Mesodermal cell (in vitro differentiated cells): ENCODE measurements at regions not wholly inside any gene's neighbourhood (a gene's known extent, or its start where the extent isn't known, plus 50 kb on each side); places are given as distances from the start of the nearest gene placed in this dataset.
"Not testable (repeated sequence)": the region's sequence is repeated elsewhere in the genome, so short reads cannot be mapped to it uniquely, and the experiment has no call there.

ENCODE experiments used
- H3K27ac ChIP-seq: 2 replicates; pipeline ENCODE4 v1.7.0; 2013; ENCODE audit warnings: mild to moderate bottlenecking, low read depth, low read length, moderate library complexity; ENCODE audit not compliant: severe bottlenecking
- H3K36me3 ChIP-seq: 2 replicates; pipeline ENCODE4 v1.7.1; 2013; ENCODE audit warnings: mild to moderate bottlenecking, low read length, moderate library complexity; ENCODE audit not compliant: control insufficient read depth, insufficient read depth
- H3K4me1 ChIP-seq: one replicate; pipeline ENCODE4 v1.7.1; 2013; ENCODE audit warnings: mild to moderate bottlenecking, low read length; ENCODE audit not compliant: insufficient read depth, control insufficient read depth, poor library complexity, severe bottlenecking
- H3K4me3 ChIP-seq: 2 replicates; pipeline ENCODE4 v1.7.0; 2013; ENCODE audit warnings: low read length, control low read depth, mild to moderate bottlenecking; ENCODE audit not compliant: insufficient read depth, poor library complexity, severe bottlenecking; ENCODE audit errors: extremely low read depth
- H3K9me3 ChIP-seq: 2 replicates; pipeline ENCODE4 v1.7.1; 2013; ENCODE audit warnings: mild to moderate bottlenecking, low read length, moderate library complexity; ENCODE audit not compliant: control insufficient read depth
- WGBS, 2 experiments: methylation state at CpG; one replicate each; pipeline ENCODE4 v1.1.5; 2013; ENCODE audit warnings: missing lambda C conversion rate in 2 of 2; ENCODE audit not compliant: insufficient coverage in 2 of 2; 5-methylcytosine and 5-hydroxymethylcytosine counted together

- H3K4me3 ChIP-seq, H3K9me3 ChIP-seq, H3K36me3 ChIP-seq, H3K4me1 ChIP-seq, H3K27ac ChIP-seq: not testable (repeated sequence)
- WGBS, 2 experiments, result 77 to 80% methylated on average over 31 of the region's 31 CpGs
Measured at GRCh38 chr16:46396131-46396882, 224.9 kb downstream of the SHCBP1 start.

- not testable (repeated sequence) for H3K27ac ChIP-seq, H3K9me3 ChIP-seq, H3K36me3 ChIP-seq, H3K4me1 ChIP-seq, H3K4me3 ChIP-seq
- WGBS, 2 experiments, result 82 to 84% methylated on average over 23 of the region's 23 CpGs
Measured at GRCh38 chr16:46395391-46395921, 225.7 kb downstream of the SHCBP1 start.

GRCh38 chr16:46394963-46395362, 226.2 kb downstream of the SHCBP1 start:
- not testable (repeated sequence) for H3K4me1 ChIP-seq, H3K27ac ChIP-seq, H3K4me3 ChIP-seq, H3K36me3 ChIP-seq, H3K9me3 ChIP-seq
- 79 to 84% methylated on average over 14 to 16 of the region's 17 CpGs for WGBS, 2 experiments

GRCh38 chr16:46394149-46394548, 227.0 kb downstream of the SHCBP1 start:
- 67% methylated on average over 18 of the region's 18 CpGs for WGBS, 2 experiments
- not testable (repeated sequence) for H3K36me3 ChIP-seq, H3K4me1 ChIP-seq, H3K4me3 ChIP-seq, H3K9me3 ChIP-seq, H3K27ac ChIP-seq

GRCh38 chr16:46392930-46393722, 228.1 kb downstream of the SHCBP1 start:
- not testable (repeated sequence) for H3K36me3 ChIP-seq, H3K27ac ChIP-seq, H3K4me1 ChIP-seq, H3K4me3 ChIP-seq, H3K9me3 ChIP-seq
- WGBS, 2 experiments, result 79 to 81% methylated on average over 20 of the region's 26 CpGs

GRCh38 chr16:46390660-46391462, 230.3 kb downstream of the SHCBP1 start:
- WGBS, 2 experiments, result 80 to 83% methylated on average over 29 of the region's 29 CpGs
- H3K4me1 ChIP-seq, H3K27ac ChIP-seq, H3K36me3 ChIP-seq, H3K4me3 ChIP-seq, H3K9me3 ChIP-seq: not testable (repeated sequence)

GRCh38 chr16:46389561-46390041, 231.6 kb downstream of the SHCBP1 start:
- H3K4me3 ChIP-seq, result not testable (repeated sequence)
- 78 to 79% methylated on average over 20 of the region's 20 CpGs for WGBS, 2 experiments

GRCh38 chr16:46388939-46389491, 232.2 kb downstream of the SHCBP1 start:
- not testable (repeated sequence) for H3K27ac ChIP-seq, H3K9me3 ChIP-seq, H3K36me3 ChIP-seq, H3K4me3 ChIP-seq, H3K4me1 ChIP-seq
- WGBS, 2 experiments, result 81% methylated on average over 27 of the region's 27 CpGs

More at GRCh38 chr16:46389561-46390041, 231.6 kb downstream of the SHCBP1 start:
- H3K4me1 ChIP-seq, H3K36me3 ChIP-seq, H3K9me3 ChIP-seq, H3K27ac ChIP-seq: not testable (repeated sequence)

- WGBS, 2 experiments, result 79 to 80% methylated on average over 16 of the region's 16 CpGs
Measured at GRCh38 chr16:46388354-46388753, 232.8 kb downstream of the SHCBP1 start.

GRCh38 chr16:46387720-46388119, 233.5 kb downstream of the SHCBP1 start:
- 70 to 73% methylated on average over 15 of the region's 15 CpGs for WGBS, 2 experiments
- not testable (repeated sequence) for H3K4me3 ChIP-seq, H3K36me3 ChIP-seq, H3K4me1 ChIP-seq, H3K27ac ChIP-seq, H3K9me3 ChIP-seq

More at GRCh38 chr16:46388354-46388753, 232.8 kb downstream of the SHCBP1 start:
- H3K4me3 ChIP-seq, H3K36me3 ChIP-seq, H3K27ac ChIP-seq, H3K4me1 ChIP-seq, H3K9me3 ChIP-seq: not testable (repeated sequence)
